SK-N-SH treated with all-trans-retinoic acid at 6 μM for 48 hours (cell line): ENCODE measurements at regions not wholly inside any gene's neighbourhood (a gene's known extent, or its start where the extent isn't known, plus 50 kb on each side); places are given as distances from the start of the nearest gene placed in this dataset.

ENCODE experiments used
- ATAC-seq: fragments of 200-7000 bp; cut with Tn5 transposase; 3 replicates; pipeline ENCODE4 v1.9.1; 2020; ENCODE audit warnings: mild to moderate bottlenecking, moderate library complexity
- ARNTL ChIP-seq: fragments of 450-650 bp; formaldehyde crosslinking; IDR thresholded peaks from 2 replicates; pipeline ENCODE4 v1.5.0; 2020; ENCODE audit warnings: low read depth, mild to moderate bottlenecking, moderate library complexity, borderline replicate concordance
- CREB5 ChIP-seq: fragments of 250-450 bp; sonication (Bioruptor Pico); IDR thresholded peaks from 2 replicates; pipeline ENCODE4 v1.5.1; 2020; ENCODE audit warnings: low read depth, mild to moderate bottlenecking, moderate library complexity
- CSDC2 ChIP-seq: fragments of 250-450 bp; sonication (Bioruptor Pico); IDR thresholded peaks from 2 replicates; pipeline ENCODE4 v1.5.0; 2020; ENCODE audit warnings: mild to moderate bottlenecking, moderate library complexity
- CSRNP3 ChIP-seq: fragments of 250-450 bp; sonication (Bioruptor Pico); IDR thresholded peaks from 2 replicates; pipeline ENCODE4 v1.5.1; 2021; ENCODE audit warnings: mild to moderate bottlenecking, moderate library complexity
- GLIS3 ChIP-seq: fragments of 250-450 bp; sonication (Bioruptor Pico); IDR thresholded peaks from 2 replicates; pipeline ENCODE4 v1.5.0; 2020; ENCODE audit warnings: mild to moderate bottlenecking, moderate library complexity
- ISL1 ChIP-seq: fragments of 250-450 bp; sonication (Bioruptor Pico); IDR thresholded peaks from 2 replicates; pipeline ENCODE4 v2.1.2; 2022; ENCODE audit warnings: mild to moderate bottlenecking, moderate library complexity
- PATZ1 ChIP-seq: fragments of 250-450 bp; sonication (Bioruptor Pico); IDR thresholded peaks from 2 replicates; pipeline ENCODE4 v1.8.0; 2020; ENCODE audit warnings: mild to moderate bottlenecking, moderate library complexity, borderline replicate concordance
- PPARA ChIP-seq: fragments of 250-450 bp; sonication (Bioruptor Pico); IDR thresholded peaks from 2 replicates; pipeline ENCODE4 v1.5.0; 2020; ENCODE audit warnings: mild to moderate bottlenecking, borderline replicate concordance
- RARB ChIP-seq: fragments of 250-450 bp; sonication (Bioruptor Pico); IDR thresholded peaks from 2 replicates; pipeline ENCODE4 v1.8.0; 2021; ENCODE audit warnings: mild to moderate bottlenecking, moderate library complexity
- SNAI2 ChIP-seq: fragments of 250-450 bp; sonication (Bioruptor Pico); IDR thresholded peaks from 2 replicates; pipeline ENCODE4 v1.5.0; 2020; ENCODE audit warnings: mild to moderate bottlenecking, moderate library complexity
- TCF4 ChIP-seq: fragments of 250-450 bp; sonication (Bioruptor Pico); IDR thresholded peaks from 2 replicates; pipeline ENCODE4 v1.8.0; 2021; ENCODE audit warnings: mild to moderate bottlenecking, moderate library complexity, borderline replicate concordance
- TOX ChIP-seq: fragments of 250-450 bp; sonication (Bioruptor Pico); IDR thresholded peaks from 2 replicates; pipeline ENCODE4 v1.8.0; 2021; ENCODE audit warnings: mild to moderate bottlenecking, moderate library complexity, borderline replicate concordance
- TSHZ2 ChIP-seq: fragments of 250-450 bp; sonication (Bioruptor Pico); IDR thresholded peaks from 2 replicates; pipeline ENCODE4 v1.5.0; 2020; ENCODE audit warnings: mild to moderate bottlenecking, moderate library complexity
- ZFP3 ChIP-seq: fragments of 250-450 bp; sonication (Bioruptor Pico); IDR thresholded peaks from 2 replicates; pipeline ENCODE4 v1.5.0; 2020; ENCODE audit warnings: mild to moderate bottlenecking, moderate library complexity
- ZFP30 ChIP-seq: fragments of 450-650 bp; formaldehyde crosslinking; IDR thresholded peaks from 2 replicates; pipeline ENCODE4 v1.5.0; 2022; ENCODE audit warnings: mild to moderate bottlenecking, moderate library complexity
- ZNF8 ChIP-seq: fragments of 450-650 bp; formaldehyde crosslinking; IDR thresholded peaks from 2 replicates; pipeline ENCODE4 v1.5.0; 2020; ENCODE audit warnings: mild to moderate bottlenecking, moderate library complexity

GRCh38 chr2:236402033-236402790 is 138.0 kb upstream of the ASB18 start:
- no peak for ATAC-seq
- TF ChIP-seq GLIS3 (no peak), ZNF8 (no peak), SNAI2 (CRISPR knock-in tag) (no peak), TCF4 (CRISPR knock-in tag) (no peak), CREB5 (no peak), PATZ1 (CRISPR knock-in tag) (no peak), CSRNP3 (CRISPR knock-in tag) (no peak), PPARA (CRISPR knock-in tag) (no peak), ARNTL (CRISPR knock-in tag) (no peak), RARB (no peak), ISL1 (CRISPR knock-in tag) (no peak), TSHZ2 (CRISPR knock-in tag) (no peak), CSDC2 (CRISPR knock-in tag) (no peak)

GRCh38 chr2:236403125-236403524 is 138.9 kb upstream of the ASB18 start:
- ATAC-seq, result no peak
- TF ChIP-seq ARNTL (CRISPR knock-in tag), result no peak
- no peak for TF ChIP-seq CSDC2 (CRISPR knock-in tag)
- no peak for TF ChIP-seq CREB5
- TF ChIP-seq CSRNP3 (CRISPR knock-in tag), result no peak
- no peak for TF ChIP-seq RARB
- no peak for TF ChIP-seq TSHZ2 (CRISPR knock-in tag)
- no peak for TF ChIP-seq ZFP3
- no peak for TF ChIP-seq ZFP30
- TF ChIP-seq TOX (CRISPR knock-in tag), result no peak
